ENCODE measurements at regions not wholly inside any gene's neighbourhood (a gene's known extent, or its start where the extent isn't known, plus 50 kb on each side); places are given as distances from the start of the nearest gene placed in this dataset.

- 56% methylated on average over 7 of the region's 7 CpGs for WGBS
- DNase-seq (ENCODE audit: low spot score), result no peak
- Histone ChIP-seq H3K4me3 (no peak overlapping the region), H3K36me3 (no peaks in the 10 kb centered on the region), H3K27me3 (replicated peaks; ENCODE audit: insufficient read depth) (no peaks in the 10 kb centered on the region), H3K4me1 (replicated peaks) (no peaks in the 10 kb centered on the region), H3K27ac (no peak overlapping the region), H3K9me3 (no peaks in the 10 kb centered on the region)
- intact Hi-C loops (cut with DNase I), result no loop called here
- TF ChIP-seq POLR2A (IDR thresholded peaks at IDR 0.05) (no peak), POLR2AphosphoS5 (IDR thresholded peaks at IDR 0.05) (no peak), CTCF (IDR thresholded peaks at IDR 0.05) (no peak)
Measured at GRCh38 chr1:8142955-8143629, 117.0 kb upstream of the ERRFI1 start.

DNA sequence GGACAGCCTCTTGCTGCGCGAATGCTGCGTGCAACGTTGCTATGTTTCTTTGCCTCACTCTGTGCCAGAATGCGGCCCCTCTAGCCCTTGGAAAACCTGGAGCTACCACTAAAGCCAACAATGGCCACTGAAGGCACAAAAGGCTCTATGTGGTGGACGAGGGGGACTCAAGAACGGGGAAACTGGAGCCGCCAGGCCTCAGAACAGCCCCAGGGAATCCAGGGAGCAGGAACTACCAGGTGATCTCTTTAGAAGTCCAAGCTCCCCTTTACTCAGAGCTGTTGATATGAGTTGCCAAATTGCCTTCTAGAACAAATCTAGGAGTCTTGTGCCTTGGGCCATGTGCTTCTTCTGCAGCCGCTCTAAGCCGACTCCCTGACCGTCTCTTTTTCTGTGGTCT is 113.8 kb upstream of the ERRFI1 start:
- intact Hi-C loops (cut with DNase I), result loop anchor here (5.0 to 10.0 kb wide), 3 partner anchors 32 to 175 kb away; partner anchors contain the start of gene SLC45A1
- WGBS, result 93% methylated on average over 11 of the region's 11 CpGs

DNA sequence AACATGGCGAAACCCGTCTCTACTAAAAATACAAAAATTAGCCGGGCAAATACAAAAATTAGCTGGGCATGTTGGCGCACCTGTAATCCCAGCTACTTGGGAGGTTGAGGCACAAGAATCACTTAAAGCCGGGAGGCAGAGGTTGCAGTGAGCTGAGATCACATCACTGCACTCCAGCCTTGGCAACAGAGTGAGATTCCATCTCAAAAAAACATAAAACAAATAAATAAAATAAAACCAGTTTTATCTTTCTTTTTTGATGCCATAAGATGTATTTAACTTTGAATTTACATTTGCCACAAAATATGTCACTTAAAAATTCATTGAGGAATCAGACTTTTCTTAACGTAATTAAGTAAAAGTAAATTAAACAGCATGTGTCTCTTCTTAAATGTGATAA is 113.3 kb upstream of the ERRFI1 start:
- no peak overlapping the region for H3K4me3 ChIP-seq
- WGBS, result 90% methylated on average over 6 of the region's 6 CpGs
- no peaks in the 10 kb centered on the region for H3K36me3 ChIP-seq
- intact Hi-C loops (cut with DNase I), result loop anchor here (5.0 to 10.0 kb wide), 3 partner anchors 33 to 175 kb away; partner anchors contain the start of gene SLC45A1
- DNase-seq (ENCODE audit: low spot score), result no peak
- no peak for TF ChIP-seq CTCF (IDR thresholded peaks at IDR 0.05)
- TF ChIP-seq POLR2AphosphoS5 (IDR thresholded peaks at IDR 0.05), result no peak
- TF ChIP-seq POLR2A (IDR thresholded peaks at IDR 0.05), result no peak
- H3K27me3 ChIP-seq (replicated peaks; ENCODE audit: insufficient read depth), result no peaks in the 10 kb centered on the region
- no peak overlapping the region for H3K27ac ChIP-seq
- H3K9me3 ChIP-seq, result no peaks in the 10 kb centered on the region
- no peaks in the 10 kb centered on the region for H3K4me1 ChIP-seq (replicated peaks)

More for the DNA sequence above, 113.8 kb upstream of the ERRFI1 start:
- no peaks in the 10 kb centered on the region for H3K27me3 ChIP-seq (replicated peaks; ENCODE audit: insufficient read depth)
- no peak for TF ChIP-seq POLR2A (IDR thresholded peaks at IDR 0.05)
- no peak for TF ChIP-seq CTCF (IDR thresholded peaks at IDR 0.05)
- no peak for TF ChIP-seq POLR2AphosphoS5 (IDR thresholded peaks at IDR 0.05)
- no peaks in the 10 kb centered on the region for H3K36me3 ChIP-seq
- no peak overlapping the region for H3K4me3 ChIP-seq
- no peaks in the 10 kb centered on the region for H3K4me1 ChIP-seq (replicated peaks)
- H3K27ac ChIP-seq, result no peak overlapping the region
- DNase-seq (ENCODE audit: low spot score), result no peak
- no peaks in the 10 kb centered on the region for H3K9me3 ChIP-seq

- no peak overlapping the region for H3K27ac ChIP-seq
- H3K9me3 ChIP-seq, result no peaks in the 10 kb centered on the region
- no peak for DNase-seq (ENCODE audit: low spot score)
- no peaks in the 10 kb centered on the region for H3K4me1 ChIP-seq (replicated peaks)
- H3K27me3 ChIP-seq (replicated peaks; ENCODE audit: insufficient read depth), result no peaks in the 10 kb centered on the region
- WGBS, result over 99% methylated on average over 6 of the region's 6 CpGs
- intact Hi-C loops (cut with DNase I), result loop anchor here (5.0 to 10.0 kb wide), 3 partner anchors 34 to 176 kb away; partner anchors contain the start of gene SLC45A1
- no peak overlapping the region for H3K4me3 ChIP-seq
- H3K36me3 ChIP-seq, result no peaks in the 10 kb centered on the region
- TF ChIP-seq POLR2AphosphoS5 (IDR thresholded peaks at IDR 0.05) (no peak), POLR2A (IDR thresholded peaks at IDR 0.05) (no peak), CTCF (IDR thresholded peaks at IDR 0.05) (no peak)
Measured at GRCh38 chr1:8138673-8139072, 112.6 kb upstream of the ERRFI1 start.

Data from prostate gland (tissue), 2 donors.